HepG2 (cell line): ENCODE measurements at regions not wholly inside any gene's neighbourhood (a gene's known extent, or its start where the extent isn't known, plus 50 kb on each side); places are given as distances from the start of the nearest gene placed in this dataset.

ENCODE experiments used
- ARID5B ChIP-seq: IDR thresholded peaks from 2 replicates; pipeline ENCODE4 v1.4.0; 2020; ENCODE audit warnings: mild to moderate bottlenecking, missing genetic modification reagents
- ARNTL ChIP-seq: sonication (generic); formaldehyde crosslinking; IDR thresholded peaks from 2 replicates; pipeline ENCODE4 v1.4.0; 2020; ENCODE audit warnings: mild to moderate bottlenecking, missing genetic modification reagents

GRCh38 chr5:131001507-131001906, 163.5 kb downstream of the HINT1 start:
- TF ChIP-seq ARID5B (CRISPR knock-in tag), result no peak
- no peak for TF ChIP-seq ARNTL (CRISPR knock-in tag)
